ENCODE measurements at regions not wholly inside any gene's neighbourhood (a gene's known extent, or its start where the extent isn't known, plus 50 kb on each side); places are given as distances from the start of the nearest gene placed in this dataset.

DNA sequence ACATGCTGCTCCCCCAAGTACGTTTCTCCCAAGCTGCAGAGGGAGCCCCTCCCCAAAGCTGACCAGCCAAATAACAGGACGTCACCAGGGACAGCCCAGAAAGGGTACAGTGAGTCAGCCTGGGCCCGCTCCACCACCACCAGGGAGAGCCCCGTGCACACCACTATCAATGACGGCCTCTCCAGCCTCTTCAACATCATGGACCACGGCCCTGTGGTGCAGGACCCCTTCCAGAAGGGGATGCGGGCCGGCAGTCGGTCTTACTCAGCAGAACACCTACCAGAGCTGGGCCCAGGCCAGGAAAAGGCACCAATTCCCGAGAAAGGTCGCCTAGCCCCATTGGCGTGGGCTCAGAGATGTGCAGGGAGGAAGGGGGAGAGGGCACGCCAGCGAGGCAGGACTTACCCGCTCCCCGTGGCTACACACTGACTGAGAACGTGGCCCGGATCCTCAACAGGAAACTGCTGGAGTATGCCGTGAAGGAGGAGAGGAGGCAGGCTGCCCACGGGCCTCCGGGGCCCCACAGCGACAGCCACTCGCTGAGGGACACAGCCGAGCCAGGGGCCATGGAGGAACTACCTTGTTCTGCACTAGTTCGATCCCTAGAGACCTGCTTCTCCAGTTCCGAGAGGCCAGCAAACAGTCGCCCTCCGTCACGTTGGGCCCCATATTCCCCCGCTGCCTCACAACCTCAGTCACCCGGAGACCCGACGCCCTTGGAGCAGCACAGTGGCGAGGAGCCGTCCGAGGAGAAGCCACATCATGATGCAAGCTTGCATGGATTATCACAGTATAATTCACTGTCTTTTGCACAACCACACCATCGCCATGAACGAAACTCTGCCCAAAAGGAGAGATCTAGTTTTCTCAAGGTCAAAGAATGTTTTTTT lies 815.9 kb upstream of the KLHL1 start:
- TF ChIP-seq, protein P1, sequence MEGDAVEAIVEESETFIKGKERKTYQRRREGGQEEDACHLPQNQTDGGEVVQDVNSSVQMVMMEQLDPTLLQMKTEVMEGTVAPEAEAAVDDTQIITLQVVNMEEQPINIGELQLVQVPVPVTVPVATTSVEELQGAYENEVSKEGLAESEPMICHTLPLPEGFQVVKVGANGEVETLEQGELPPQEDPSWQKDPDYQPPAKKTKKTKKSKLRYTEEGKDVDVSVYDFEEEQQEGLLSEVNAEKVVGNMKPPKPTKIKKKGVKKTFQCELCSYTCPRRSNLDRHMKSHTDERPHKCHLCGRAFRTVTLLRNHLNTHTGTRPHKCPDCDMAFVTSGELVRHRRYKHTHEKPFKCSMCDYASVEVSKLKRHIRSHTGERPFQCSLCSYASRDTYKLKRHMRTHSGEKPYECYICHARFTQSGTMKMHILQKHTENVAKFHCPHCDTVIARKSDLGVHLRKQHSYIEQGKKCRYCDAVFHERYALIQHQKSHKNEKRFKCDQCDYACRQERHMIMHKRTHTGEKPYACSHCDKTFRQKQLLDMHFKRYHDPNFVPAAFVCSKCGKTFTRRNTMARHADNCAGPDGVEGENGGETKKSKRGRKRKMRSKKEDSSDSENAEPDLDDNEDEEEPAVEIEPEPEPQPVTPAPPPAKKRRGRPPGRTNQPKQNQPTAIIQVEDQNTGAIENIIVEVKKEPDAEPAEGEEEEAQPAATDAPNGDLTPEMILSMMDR (conservative IDR thresholded peaks at IDR 0.05): no peak
- TF ChIP-seq EZH2 (IDR thresholded peaks at IDR 0.05; ENCODE audit: low read depth): no peak

Data from PC-9 (cell line).